IMR-90 (cell line): ENCODE measurements at regions not wholly inside any gene's neighbourhood (a gene's known extent, or its start where the extent isn't known, plus 50 kb on each side); places are given as distances from the start of the nearest gene placed in this dataset.

Experiments
- ATAC-seq: fragments of 200-7000 bp; cut with Tn5 transposase; 2 replicates; pipeline ENCODE4 v1.9.1; 2020; ENCODE audit warnings: low read depth, mild to moderate bottlenecking, moderate library complexity
- BruUV-seq: library from RNA; stranded (reverse); fragments of 400-500 nt; replicated peaks from 2 replicates; lab custom pipeline; 2021; lab: Mats Ljungman, UMichigan
- CTCF ChIA-PET: fragments of 300-600 bp; formaldehyde crosslinking; extraction: SDS; loops from one replicate; lab custom pipeline; 2021; ENCODE audit warnings: antibody characterized with exemption; lab: Yijun Ruan, JAX
- POLR2A ChIA-PET: fragments of 300-600 bp; sonication (Branson Sonifier 250); formaldehyde crosslinking; loops from one replicate; lab custom pipeline; 2022; ENCODE audit warnings: antibody characterized with exemption; ENCODE audit not compliant: unreplicated experiment; lab: Charles Lee
- DNase-seq: peaks from one replicate; pipeline ENCODE4 v3.0.0; 2013
- H2AFZ ChIP-seq: replicated peaks from 2 replicates; pipeline ENCODE3; 2013; ENCODE audit warnings: low read length, mild to moderate bottlenecking; ENCODE audit not compliant: poor library complexity
- H2AK5ac ChIP-seq: 2 replicates; pipeline ENCODE4 v1.6.1; 2013; ENCODE audit warnings: low read depth, low read length, inconsistent platforms
- H2AK9ac ChIP-seq: replicated peaks from 2 replicates; pipeline ENCODE3; 2013; ENCODE audit warnings: mild to moderate bottlenecking, low read depth, low read length, moderate library complexity; ENCODE audit not compliant: poor library complexity
- H2BK120ac ChIP-seq: 2 replicates; pipeline ENCODE4 v1.6.1; 2013; ENCODE audit warnings: low read depth, low read length, inconsistent platforms
- H2BK15ac ChIP-seq: 3 replicates; pipeline ENCODE4 v1.6.1; 2013; ENCODE audit warnings: low read depth, low read length, inconsistent platforms
- H2BK20ac ChIP-seq: 2 replicates; pipeline ENCODE4 v1.6.1; 2013; ENCODE audit warnings: low read depth, mild to moderate bottlenecking, inconsistent platforms, low read length, moderate library complexity
- H2BK5ac ChIP-seq: 2 replicates; pipeline ENCODE4 v1.6.1; 2013; ENCODE audit warnings: mild to moderate bottlenecking, low read depth, low read length, inconsistent platforms; ENCODE audit not compliant: poor library complexity, severe bottlenecking
- H3K14ac ChIP-seq: replicated peaks from 2 replicates; pipeline ENCODE4 v1.6.1; 2013; ENCODE audit warnings: low read depth, low read length, inconsistent platforms
- H3K18ac ChIP-seq: 2 replicates; pipeline ENCODE4 v1.6.1; 2013; ENCODE audit warnings: low read depth, low read length, control low read depth
- H3K23ac ChIP-seq: 2 replicates; pipeline ENCODE4 v1.6.1; 2013; ENCODE audit warnings: low read depth, low read length, inconsistent platforms
- H3K27ac ChIP-seq: 2 replicates; pipeline ENCODE4 v1.5.1; 2013; ENCODE audit warnings: mild to moderate bottlenecking, control low read depth, low read length; ENCODE audit not compliant: insufficient read depth
- H3K27me3 ChIP-seq: 2 replicates; pipeline ENCODE4 v1.6.1; 2013; ENCODE audit warnings: low read length; ENCODE audit not compliant: control insufficient read depth, insufficient read depth
- H3K36me3 ChIP-seq: 2 replicates; pipeline ENCODE4 v1.6.1; 2013; ENCODE audit warnings: low read length, mixed read lengths; ENCODE audit not compliant: control insufficient read depth, insufficient read depth
- H3K4ac ChIP-seq: 2 replicates; pipeline ENCODE4 v1.6.1; 2013; ENCODE audit warnings: low read depth, low read length, inconsistent platforms
- H3K4me1 ChIP-seq: 2 replicates; pipeline ENCODE4 v1.6.1; 2013; ENCODE audit warnings: low read length, mixed read lengths; ENCODE audit not compliant: control insufficient read depth, insufficient read depth
- H3K4me2 ChIP-seq: 2 replicates; pipeline ENCODE4 v1.6.1; 2013; ENCODE audit warnings: low read depth, mild to moderate bottlenecking, control low read depth, low read length, moderate library complexity
- H3K4me3 ChIP-seq: 2 replicates; pipeline ENCODE4 v1.5.1; 2013; ENCODE audit warnings: low read depth, mild to moderate bottlenecking, control low read depth, low read length, moderate library complexity; ENCODE audit not compliant: insufficient read depth
- H3K56ac ChIP-seq: 2 replicates; pipeline ENCODE4 v1.6.1; 2013; ENCODE audit warnings: low read length, inconsistent platforms; ENCODE audit not compliant: insufficient read depth; ENCODE audit errors: extremely low read depth
- H3K79me1 ChIP-seq, 2 experiments: 2 replicates each; pipeline ENCODE4 v1.6.1; 2013; ENCODE audit warnings: low read length in 2 of 2, inconsistent platforms in 1 of 2, low read depth in 1 of 2
- H3K9ac ChIP-seq: 2 replicates; pipeline ENCODE4 v1.6.1; 2013; ENCODE audit warnings: low read depth, low read length, control low read depth
- H3K9me1 ChIP-seq: 2 replicates; pipeline ENCODE4 v1.6.1; 2013; ENCODE audit warnings: low read length, inconsistent platforms; ENCODE audit not compliant: insufficient read depth
- H3K9me3 ChIP-seq: 2 replicates; pipeline ENCODE4 v1.6.1; 2013; ENCODE audit warnings: low read length; ENCODE audit not compliant: control insufficient read depth, insufficient read depth
- H4K20me1 ChIP-seq: 2 replicates; pipeline ENCODE4 v1.6.1; 2013; ENCODE audit warnings: low read length, inconsistent platforms; ENCODE audit not compliant: insufficient read depth
- H4K5ac ChIP-seq: 2 replicates; pipeline ENCODE4 v1.6.1; 2013; ENCODE audit warnings: mild to moderate bottlenecking, low read depth, low read length, control low read depth
- H4K8ac ChIP-seq, 2 experiments: 2 replicates each; pipeline ENCODE4 v1.6.1; 2013; ENCODE audit warnings: low read depth in 2 of 2, low read length in 2 of 2, control low read depth in 1 of 2, inconsistent platforms in 1 of 2
- H4K91ac ChIP-seq: 2 replicates; pipeline ENCODE4 v1.6.1; 2013; ENCODE audit warnings: low read depth, low read length, inconsistent platforms; ENCODE audit not compliant: insufficient read depth
- BHLHE40 ChIP-seq: fragments of 150-350 bp; IDR thresholded peaks from 2 replicates; pipeline ENCODE4 v1.6.1; 2016; ENCODE audit warnings: mild to moderate bottlenecking, low read depth, low read length
- CEBPB ChIP-seq: IDR thresholded peaks from 2 replicates; pipeline ENCODE4 v1.6.1; 2012; ENCODE audit warnings: low read depth, low read length, improper control_type of control experiment
- CHD1 ChIP-seq: IDR thresholded peaks from 2 replicates; pipeline ENCODE4 v1.6.1; 2012; ENCODE audit warnings: low read depth, low read length, improper control_type of control experiment
- FOS ChIP-seq: fragments of 150-350 bp; IDR thresholded peaks from 2 replicates; pipeline ENCODE4 v1.6.1; 2016; ENCODE audit warnings: low read depth, low read length
- MAFK ChIP-seq: IDR thresholded peaks from 2 replicates; pipeline ENCODE4 v1.6.1; 2012; ENCODE audit warnings: low read depth, low read length, improper control_type of control experiment
- MAZ ChIP-seq: IDR thresholded peaks from 2 replicates; pipeline ENCODE4 v1.6.1; 2012; ENCODE audit warnings: low read depth, mild to moderate bottlenecking, low read length, improper control_type of control experiment, moderate library complexity, borderline replicate concordance
- MXI1 ChIP-seq: IDR thresholded peaks from 2 replicates; pipeline ENCODE4 v1.6.1; 2012; ENCODE audit warnings: low read depth, mild to moderate bottlenecking, low read length, moderate library complexity, borderline replicate concordance
- NFE2L2 ChIP-seq: fragments of 150-350 bp; IDR thresholded peaks from 2 replicates; pipeline ENCODE4 v1.6.1; 2016; ENCODE audit warnings: low read depth, mild to moderate bottlenecking, low read length
- POLR2A ChIP-seq: IDR thresholded peaks from 2 replicates; pipeline ENCODE4 v1.6.1; 2012; ENCODE audit warnings: mild to moderate bottlenecking, low read depth, low read length
- RAD21 ChIP-seq: IDR thresholded peaks from 2 replicates; pipeline ENCODE4 v1.6.1; 2012; ENCODE audit warnings: low read length, improper control_type of control experiment
- RCOR1 ChIP-seq: IDR thresholded peaks from 2 replicates; pipeline ENCODE4 v1.6.1; 2012; ENCODE audit warnings: mild to moderate bottlenecking, low read length, improper control_type of control experiment; ENCODE audit not compliant: insufficient replicate concordance
- RFX5 ChIP-seq: IDR thresholded peaks from 2 replicates; pipeline ENCODE4 v1.8.0; 2012; ENCODE audit warnings: low read depth, mild to moderate bottlenecking, low read length, moderate library complexity
- SMC3 ChIP-seq: fragments of 150-350 bp; IDR thresholded peaks from 2 replicates; pipeline ENCODE4 v1.6.1; 2016; ENCODE audit warnings: low read depth, mild to moderate bottlenecking, antibody characterized with exemption, low read length, moderate library complexity
- WGBS, 2 experiments: methylation state at CpG; one replicate each; pipeline versions ENCODE4 v1.1.5 to v1.1.7; 2013; ENCODE audit warnings: missing lambda C conversion rate in 2 of 2; ENCODE audit not compliant: insufficient read length in 1 of 2; ENCODE audit errors: extremely low coverage in 2 of 2; 5-methylcytosine and 5-hydroxymethylcytosine counted together
- dilution Hi-C: fragments of 300-500 bp; cut with HindIII; formaldehyde crosslinking; loops from one replicate; pipeline ENCODE4 v1.14.3; 2018; ENCODE audit warnings: low sequenced_read_pairs; ENCODE audit not compliant: unreplicated experiment
- in situ Hi-C: fragments of 300-500 bp; cut with MboI; formaldehyde crosslinking; loops from 3 replicates; pipeline ENCODE4 v1.14.3; 2019; ENCODE audit warnings: low sequenced_read_pairs, inconsistent platforms, mixed read lengths
- intact Hi-C: fragments of 100-400 bp; cut with micrococcal nuclease; formaldehyde crosslinking; loops from 2 replicates; pipeline ENCODE4 v1.10.0; 2022
- TF ChIP-seq, protein P1 (sequence below): fragments of 150-350 bp; IDR thresholded peaks from 2 replicates; pipeline ENCODE4 v1.6.1; 2016; ENCODE audit warnings: low read depth, mild to moderate bottlenecking, low read length, moderate library complexity, borderline replicate concordance
- TF ChIP-seq, protein P2 (sequence below): fragments of 150-350 bp; IDR thresholded peaks from 2 replicates; pipeline ENCODE4 v1.6.1; 2017; ENCODE audit warnings: mild to moderate bottlenecking, antibody characterized with exemption, low read length, low read depth
- TF ChIP-seq, protein P3 (sequence below): conservative IDR thresholded peaks from 2 replicates; pipeline ENCODE4 v1.5.1; 2012; ENCODE audit warnings: mild to moderate bottlenecking, low read depth, low read length, improper control_type of control experiment

DNA sequence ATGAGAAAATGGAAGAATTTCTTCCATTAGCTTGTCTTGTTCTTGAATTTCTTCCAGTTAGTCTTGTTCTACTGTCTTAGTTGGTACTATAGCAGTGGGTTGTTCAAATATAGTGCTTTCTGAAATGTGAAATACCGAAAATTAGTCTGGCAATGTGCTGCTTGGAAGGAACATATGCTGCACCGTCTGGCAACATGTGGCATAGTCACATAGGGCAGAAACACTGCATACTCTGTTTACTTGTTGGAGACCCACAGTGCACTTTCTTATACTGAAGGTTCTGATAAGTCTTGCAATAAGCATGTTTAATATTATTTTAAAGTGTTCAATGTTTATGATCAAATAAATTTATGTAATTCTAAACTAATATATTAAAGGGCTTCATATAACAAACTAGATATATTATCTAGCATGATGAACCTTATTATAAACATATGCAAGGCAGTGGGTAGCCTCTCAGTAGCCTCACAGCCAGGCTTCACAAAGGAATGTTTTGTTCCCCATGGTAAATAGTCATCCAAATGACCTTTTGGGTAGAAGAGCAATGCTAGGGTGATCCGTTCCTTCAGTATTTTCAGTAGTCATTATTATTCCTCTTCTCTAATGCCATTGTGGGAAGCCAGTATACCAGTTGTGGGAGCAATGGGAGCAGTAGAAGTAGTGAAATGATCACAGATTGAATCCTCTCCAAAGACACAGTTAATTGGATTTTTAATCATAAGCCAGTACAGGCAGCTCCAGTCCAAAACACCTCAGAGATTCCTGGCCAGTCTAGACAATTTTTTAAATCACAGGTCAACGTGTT lies 1106.7 kb downstream of the DTWD2 start:
- Histone ChIP-seq H3K4me2 (no peak overlapping the region), H2BK5ac (no peak overlapping the region), H3K79me1 (no peaks in the 10 kb centered on the region), H3K9ac (no peak overlapping the region), H2BK120ac (no peak overlapping the region), H3K9me1 (no peaks in the 10 kb centered on the region), H2BK15ac (no peak overlapping the region), H4K20me1 (no peaks in the 10 kb centered on the region), H3K27ac (no peak overlapping the region), H3K23ac (no peak overlapping the region), H2AFZ (no peak overlapping the region), H3K4ac (no peak overlapping the region), H3K14ac (no peak overlapping the region), H2AK5ac (no peak overlapping the region), H4K8ac (no peak overlapping the region), H3K36me3 (no peaks in the 10 kb centered on the region), H2AK9ac (no peak overlapping the region), H2BK20ac (no peak overlapping the region), H4K91ac (no peak overlapping the region), H3K4me1 (no peaks in the 10 kb centered on the region), H3K56ac (no peak overlapping the region), H3K27me3 (no peaks in the 10 kb centered on the region), H3K4me3 (no peak overlapping the region), H3K9me3 (no peaks in the 10 kb centered on the region), H3K18ac (no peak overlapping the region), H4K5ac (no peak overlapping the region)
- POLR2A ChIA-PET: no interaction called here
- in situ Hi-C loops: no loop called here
- TF ChIP-seq CHD1: no peak
- TF ChIP-seq RCOR1: no peak
- TF ChIP-seq CEBPB: no peak
- TF ChIP-seq POLR2A: no peak
- no peak for TF ChIP-seq MAZ
- TF ChIP-seq MXI1: no peak
- TF ChIP-seq, protein P1, sequence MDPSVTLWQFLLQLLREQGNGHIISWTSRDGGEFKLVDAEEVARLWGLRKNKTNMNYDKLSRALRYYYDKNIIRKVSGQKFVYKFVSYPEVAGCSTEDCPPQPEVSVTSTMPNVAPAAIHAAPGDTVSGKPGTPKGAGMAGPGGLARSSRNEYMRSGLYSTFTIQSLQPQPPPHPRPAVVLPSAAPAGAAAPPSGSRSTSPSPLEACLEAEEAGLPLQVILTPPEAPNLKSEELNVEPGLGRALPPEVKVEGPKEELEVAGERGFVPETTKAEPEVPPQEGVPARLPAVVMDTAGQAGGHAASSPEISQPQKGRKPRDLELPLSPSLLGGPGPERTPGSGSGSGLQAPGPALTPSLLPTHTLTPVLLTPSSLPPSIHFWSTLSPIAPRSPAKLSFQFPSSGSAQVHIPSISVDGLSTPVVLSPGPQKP: no peak
- no peak for TF ChIP-seq MAFK
- TF ChIP-seq RAD21: no peak
- no peak for TF ChIP-seq NFE2L2
- TF ChIP-seq, protein P2, sequence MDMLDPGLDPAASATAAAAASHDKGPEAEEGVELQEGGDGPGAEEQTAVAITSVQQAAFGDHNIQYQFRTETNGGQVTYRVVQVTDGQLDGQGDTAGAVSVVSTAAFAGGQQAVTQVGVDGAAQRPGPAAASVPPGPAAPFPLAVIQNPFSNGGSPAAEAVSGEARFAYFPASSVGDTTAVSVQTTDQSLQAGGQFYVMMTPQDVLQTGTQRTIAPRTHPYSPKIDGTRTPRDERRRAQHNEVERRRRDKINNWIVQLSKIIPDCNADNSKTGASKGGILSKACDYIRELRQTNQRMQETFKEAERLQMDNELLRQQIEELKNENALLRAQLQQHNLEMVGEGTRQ: no peak
- no peak for TF ChIP-seq RFX5
- TF ChIP-seq SMC3: no peak
- no peak for TF ChIP-seq BHLHE40
- TF ChIP-seq, protein P3, sequence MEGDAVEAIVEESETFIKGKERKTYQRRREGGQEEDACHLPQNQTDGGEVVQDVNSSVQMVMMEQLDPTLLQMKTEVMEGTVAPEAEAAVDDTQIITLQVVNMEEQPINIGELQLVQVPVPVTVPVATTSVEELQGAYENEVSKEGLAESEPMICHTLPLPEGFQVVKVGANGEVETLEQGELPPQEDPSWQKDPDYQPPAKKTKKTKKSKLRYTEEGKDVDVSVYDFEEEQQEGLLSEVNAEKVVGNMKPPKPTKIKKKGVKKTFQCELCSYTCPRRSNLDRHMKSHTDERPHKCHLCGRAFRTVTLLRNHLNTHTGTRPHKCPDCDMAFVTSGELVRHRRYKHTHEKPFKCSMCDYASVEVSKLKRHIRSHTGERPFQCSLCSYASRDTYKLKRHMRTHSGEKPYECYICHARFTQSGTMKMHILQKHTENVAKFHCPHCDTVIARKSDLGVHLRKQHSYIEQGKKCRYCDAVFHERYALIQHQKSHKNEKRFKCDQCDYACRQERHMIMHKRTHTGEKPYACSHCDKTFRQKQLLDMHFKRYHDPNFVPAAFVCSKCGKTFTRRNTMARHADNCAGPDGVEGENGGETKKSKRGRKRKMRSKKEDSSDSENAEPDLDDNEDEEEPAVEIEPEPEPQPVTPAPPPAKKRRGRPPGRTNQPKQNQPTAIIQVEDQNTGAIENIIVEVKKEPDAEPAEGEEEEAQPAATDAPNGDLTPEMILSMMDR: no peak
- no peak for TF ChIP-seq FOS
- no peak for DNase-seq
- dilution Hi-C loops: no loop called here
- intact Hi-C loops: no loop called here
- CTCF ChIA-PET: no interaction called here
- no CpG with 5 or more reads among the region's 4 CpGs for WGBS, 2 experiments
- BruUV-seq: no TSS peak
- no peak for ATAC-seq
